Activated CD4-positive, alpha-beta T cell treated with anti-CD3 and anti-CD28 coated beads, Interleukin-2, amount 50 U/mL, for 1 hour (primary cell): ENCODE measurements at regions not wholly inside any gene's neighbourhood (a gene's known extent, or its start where the extent isn't known, plus 50 kb on each side); places are given as distances from the start of the nearest gene placed in this dataset.
"Not testable (repeated sequence)": the region's sequence is repeated elsewhere in the genome, so short reads cannot be mapped to it uniquely, and the experiment has no call there.

Experiments used
- DNase-seq: peaks from one replicate; pipeline ENCODE4 v3.0.0-alpha.2; 2020

- DNase-seq = no peak
These were observed 114.7 kb upstream of the GDNF start for GRCh38 chr5:37954561-37954960.

- DNase-seq = no peak
These were observed 112.3 kb upstream of the GDNF start for GRCh38 chr5:37951946-37952721.

- DNase-seq = no peak
These were observed 110.6 kb upstream of the GDNF start for GRCh38 chr5:37950436-37950835.

GRCh38 chr5:37945446-37945845 is 105.6 kb upstream of the GDNF start:
- DNase-seq = no peak

GRCh38 chr5:37943136-37943535 is 103.3 kb upstream of the GDNF start:
- not testable (repeated sequence) for DNase-seq

- DNase-seq = no peak
These were observed 101.2 kb upstream of the GDNF start for GRCh38 chr5:37940931-37941623.

- DNase-seq = no peak
These were observed 99.0 kb upstream of the GDNF start for GRCh38 chr5:37938861-37939260.

GRCh38 chr5:37938076-37938852 is 98.4 kb upstream of the GDNF start:
- no peak for DNase-seq

GRCh38 chr5:37936091-37936490 is 96.2 kb upstream of the GDNF start:
- DNase-seq = no peak

- DNase-seq = no peak
These were observed 93.7 kb upstream of the GDNF start for GRCh38 chr5:37933576-37933975.

GRCh38 chr5:37932450-37932849 is 92.6 kb upstream of the GDNF start:
- DNase-seq = no peak

GRCh38 chr5:37931541-37931940 is 91.7 kb upstream of the GDNF start:
- no peak for DNase-seq

- DNase-seq = no peak
These were observed 90.5 kb upstream of the GDNF start for GRCh38 chr5:37930350-37930749.

GRCh38 chr5:37929791-37930190 is 90.0 kb upstream of the GDNF start:
- DNase-seq = no peak

GRCh38 chr5:37927753-37928152 is 87.9 kb upstream of the GDNF start:
- DNase-seq = not testable (repeated sequence)

- DNase-seq = no peak
These were observed 86.9 kb upstream of the GDNF start for GRCh38 chr5:37926732-37927131.

- no peak for DNase-seq
These were observed 81.6 kb upstream of the GDNF start for GRCh38 chr5:37921452-37921851.

- DNase-seq = no peak
These were observed 78.6 kb upstream of the GDNF start for GRCh38 chr5:37918424-37918823.

- no peak for DNase-seq
These were observed 76.7 kb upstream of the GDNF start for GRCh38 chr5:37916525-37916924.

- DNase-seq = no peak
These were observed 75.4 kb upstream of the GDNF start for GRCh38 chr5:37915097-37915736.

- not testable (repeated sequence) for DNase-seq
These were observed 69.9 kb upstream of the GDNF start for GRCh38 chr5:37909610-37910266.

GRCh38 chr5:37906416-37906815 is 66.6 kb upstream of the GDNF start:
- no peak for DNase-seq

- DNase-seq = no peak
These were observed 65.4 kb upstream of the GDNF start for GRCh38 chr5:37905230-37905629.
